GM19372 (cell line): ENCODE measurements at regions not wholly inside any gene's neighbourhood (a gene's known extent, or its start where the extent isn't known, plus 50 kb on each side); places are given as distances from the start of the nearest gene placed in this dataset.
"Not testable (repeated sequence)": the region's sequence is repeated elsewhere in the genome, so short reads cannot be mapped to it uniquely, and the experiment has no call there.

ENCODE experiments used
- ATAC-seq: cut with Tn5 transposase; IDR thresholded peaks from one replicate; pipeline ENCODE4 v1.9.1; 2021; ENCODE audit warnings: mild to moderate bottlenecking, low read depth, moderate library complexity; ENCODE audit not compliant: unreplicated experiment

- ATAC-seq = no peak
These were observed 1330.7 kb upstream of the TMEM132C start for GRCh38 chr12:126936181-126936851.

- ATAC-seq = no peak
These were observed 1329.5 kb upstream of the TMEM132C start for GRCh38 chr12:126937431-126937830.

GRCh38 chr12:126944684-126945083 lies 1322.3 kb upstream of the TMEM132C start:
- ATAC-seq = no peak

GRCh38 chr12:126946958-126947357 lies 1320.0 kb upstream of the TMEM132C start:
- ATAC-seq = not testable (repeated sequence)

GRCh38 chr12:126949558-126949957 lies 1317.4 kb upstream of the TMEM132C start:
- ATAC-seq = no peak

GRCh38 chr12:126950266-126950665 lies 1316.7 kb upstream of the TMEM132C start:
- ATAC-seq = no peak

GRCh38 chr12:126952096-126953007 lies 1314.6 kb upstream of the TMEM132C start:
- no peak for ATAC-seq

GRCh38 chr12:126953365-126953889 lies 1313.5 kb upstream of the TMEM132C start:
- no peak for ATAC-seq

GRCh38 chr12:126960221-126960620 lies 1306.7 kb upstream of the TMEM132C start:
- no peak for ATAC-seq

- no peak for ATAC-seq
These were observed 1306.3 kb upstream of the TMEM132C start for GRCh38 chr12:126960709-126961108.

GRCh38 chr12:126963825-126964224 lies 1303.1 kb upstream of the TMEM132C start:
- ATAC-seq = no peak

- ATAC-seq = no peak
These were observed 1300.5 kb upstream of the TMEM132C start for GRCh38 chr12:126966498-126966897.

GRCh38 chr12:126967152-126967551 lies 1299.8 kb upstream of the TMEM132C start:
- ATAC-seq = no peak

- ATAC-seq = no peak
These were observed 1292.2 kb upstream of the TMEM132C start for GRCh38 chr12:126974779-126975178.

GRCh38 chr12:126976579-126976978 lies 1290.4 kb upstream of the TMEM132C start:
- ATAC-seq = no peak

- ATAC-seq = not testable (repeated sequence)
These were observed 1287.4 kb upstream of the TMEM132C start for GRCh38 chr12:126979564-126979963.

GRCh38 chr12:126982707-126983106 lies 1284.3 kb upstream of the TMEM132C start:
- no peak for ATAC-seq

GRCh38 chr12:126983735-126984134 lies 1283.2 kb upstream of the TMEM132C start:
- ATAC-seq = not testable (repeated sequence)

GRCh38 chr12:126985663-126986062 lies 1281.3 kb upstream of the TMEM132C start:
- ATAC-seq = not testable (repeated sequence)

GRCh38 chr12:126989532-126989931 lies 1277.4 kb upstream of the TMEM132C start:
- ATAC-seq = no peak

GRCh38 chr12:126993898-126994297 lies 1273.1 kb upstream of the TMEM132C start:
- ATAC-seq = no peak
